ENCODE measurements at regions not wholly inside any gene's neighbourhood (a gene's known extent, or its start where the extent isn't known, plus 50 kb on each side); places are given as distances from the start of the nearest gene placed in this dataset.
"Not testable (repeated sequence)": the region's sequence is repeated elsewhere in the genome, so short reads cannot be mapped to it uniquely, and the experiment has no call there.

DNA sequence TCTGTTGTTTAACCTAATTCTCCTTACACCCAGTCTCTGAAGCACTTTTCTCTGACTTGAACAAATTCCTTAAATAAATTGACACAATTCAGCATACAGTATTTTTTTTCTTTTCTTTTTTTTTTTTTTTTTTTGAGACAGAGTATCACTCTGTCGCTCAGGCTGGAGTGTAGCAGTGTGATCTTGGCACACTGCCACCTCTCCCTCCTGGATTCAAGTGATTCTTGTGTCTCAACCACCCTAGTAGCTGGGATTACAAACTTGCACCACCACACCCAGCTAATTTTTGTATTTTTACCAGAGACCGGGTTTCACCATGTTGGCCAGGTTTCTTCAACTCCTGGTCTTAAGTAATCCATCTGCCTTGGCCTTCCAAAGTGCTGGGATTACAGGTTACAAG is 1498.1 kb upstream of the PCDH10 start:
- TF ChIP-seq, protein P1, sequence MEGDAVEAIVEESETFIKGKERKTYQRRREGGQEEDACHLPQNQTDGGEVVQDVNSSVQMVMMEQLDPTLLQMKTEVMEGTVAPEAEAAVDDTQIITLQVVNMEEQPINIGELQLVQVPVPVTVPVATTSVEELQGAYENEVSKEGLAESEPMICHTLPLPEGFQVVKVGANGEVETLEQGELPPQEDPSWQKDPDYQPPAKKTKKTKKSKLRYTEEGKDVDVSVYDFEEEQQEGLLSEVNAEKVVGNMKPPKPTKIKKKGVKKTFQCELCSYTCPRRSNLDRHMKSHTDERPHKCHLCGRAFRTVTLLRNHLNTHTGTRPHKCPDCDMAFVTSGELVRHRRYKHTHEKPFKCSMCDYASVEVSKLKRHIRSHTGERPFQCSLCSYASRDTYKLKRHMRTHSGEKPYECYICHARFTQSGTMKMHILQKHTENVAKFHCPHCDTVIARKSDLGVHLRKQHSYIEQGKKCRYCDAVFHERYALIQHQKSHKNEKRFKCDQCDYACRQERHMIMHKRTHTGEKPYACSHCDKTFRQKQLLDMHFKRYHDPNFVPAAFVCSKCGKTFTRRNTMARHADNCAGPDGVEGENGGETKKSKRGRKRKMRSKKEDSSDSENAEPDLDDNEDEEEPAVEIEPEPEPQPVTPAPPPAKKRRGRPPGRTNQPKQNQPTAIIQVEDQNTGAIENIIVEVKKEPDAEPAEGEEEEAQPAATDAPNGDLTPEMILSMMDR (IDR thresholded peaks at IDR 0.05): no peak
- no peak overlapping the region for H3K4me3 ChIP-seq (ENCODE audit: low read length)
- ATAC-seq (ENCODE audit: poor library complexity) (no peak), DNase-seq (no peak)
- Mint-ChIP-seq H3K4me1 (ENCODE audit: low read depth) (no peaks in the 10 kb centered on the region), H3K36me3 (ENCODE audit: low read depth) (no peaks in the 10 kb centered on the region), H3K27ac (no peak overlapping the region), H3K9me3 (no peaks in the 10 kb centered on the region), H3K27me3 (no peaks in the 10 kb centered on the region), H3K4me3 (no peak overlapping the region)
- H3K36me3 ChIP-seq (ENCODE audit: insufficient read depth, low read length): no peaks in the 10 kb centered on the region
- POLR2A ChIA-PET: no interaction called here
- H3K9me3 ChIP-seq (ENCODE audit: control insufficient read depth in 1 of 2, insufficient read depth in 1 of 2, low read length in 2 of 2): no peaks in the 10 kb centered on the region
- H3K27me3 ChIP-seq (ENCODE audit: control insufficient read depth in 1 of 2, insufficient read depth in 2 of 2, low read length in 2 of 2): no peaks in the 10 kb centered on the region
- H3K4me1 ChIP-seq (ENCODE audit: insufficient read depth, low read length): no peaks in the 10 kb centered on the region
- intact Hi-C loops (cut with DNase I, micrococcal nuclease): no loop called here
- no peak overlapping the region for H3K27ac ChIP-seq (ENCODE audit: low read depth in 1 of 2, low read length in 2 of 2)
- CTCF ChIA-PET: interaction anchor here (0.7 kb wide), 2 partner anchors 16 to 402 kb away, joined by 3 read pairs; no protein-coding TSS in a partner anchor

- H3K4me3 Mint-ChIP-seq; H3K9me3 ChIP-seq (ENCODE audit: control insufficient read depth in 1 of 2, insufficient read depth in 1 of 2, low read length in 2 of 2); POLR2A ChIA-PET: not testable (repeated sequence)
Observed at GRCh38 chr4:131683314-131683713, 1465.8 kb upstream of the PCDH10 start.

GRCh38 chr4:131721883-131722282 is 1427.2 kb upstream of the PCDH10 start:
- no peaks in the 10 kb centered on the region for H3K36me3 ChIP-seq (ENCODE audit: insufficient read depth, low read length)
- H3K4me1 Mint-ChIP-seq (ENCODE audit: low read depth): no peaks in the 10 kb centered on the region
- H3K27ac Mint-ChIP-seq: no peak overlapping the region
- CTCF ChIA-PET: no interaction called here
- no peaks in the 10 kb centered on the region for H3K4me1 ChIP-seq (ENCODE audit: insufficient read depth, low read length)
- no peak overlapping the region for H3K4me3 ChIP-seq (ENCODE audit: low read length)
- no peaks in the 10 kb centered on the region for H3K27me3 Mint-ChIP-seq
- DNase-seq (no peak), ATAC-seq (ENCODE audit: poor library complexity) (no peak)
- H3K9me3 ChIP-seq (ENCODE audit: control insufficient read depth in 1 of 2, insufficient read depth in 1 of 2, low read length in 2 of 2): peaks cover 0 to under 1% of the 10 kb centered on the region in 2 experiments
- no peak overlapping the region for H3K4me3 Mint-ChIP-seq
- no peak overlapping the region for H3K27ac ChIP-seq (ENCODE audit: low read depth in 1 of 2, low read length in 2 of 2)
- intact Hi-C loops (cut with DNase I, micrococcal nuclease): no loop called here
- TF ChIP-seq, protein P1 (IDR thresholded peaks at IDR 0.05): no peak
- H3K36me3 Mint-ChIP-seq (ENCODE audit: low read depth): no peaks in the 10 kb centered on the region
- H3K9me3 Mint-ChIP-seq: peaks cover 2% of the 10 kb centered on the region
- POLR2A ChIA-PET: no interaction called here
- no peaks in the 10 kb centered on the region for H3K27me3 ChIP-seq (ENCODE audit: control insufficient read depth in 1 of 2, insufficient read depth in 2 of 2, low read length in 2 of 2)

More at GRCh38 chr4:131683314-131683713, 1465.8 kb upstream of the PCDH10 start:
- DNase-seq; H3K27ac ChIP-seq (ENCODE audit: low read depth in 1 of 2, low read length in 2 of 2); H3K4me1 ChIP-seq (ENCODE audit: insufficient read depth, low read length); H3K36me3 ChIP-seq (ENCODE audit: insufficient read depth, low read length); H3K27me3 Mint-ChIP-seq; H3K27ac Mint-ChIP-seq; H3K9me3 Mint-ChIP-seq; intact Hi-C loops (cut with DNase I, micrococcal nuclease); H3K27me3 ChIP-seq (ENCODE audit: control insufficient read depth in 1 of 2, insufficient read depth in 2 of 2, low read length in 2 of 2); ATAC-seq (ENCODE audit: poor library complexity); CTCF ChIA-PET; H3K36me3 Mint-ChIP-seq (ENCODE audit: low read depth); H3K4me1 Mint-ChIP-seq (ENCODE audit: low read depth); H3K4me3 ChIP-seq (ENCODE audit: low read length): not testable (repeated sequence)

DNA sequence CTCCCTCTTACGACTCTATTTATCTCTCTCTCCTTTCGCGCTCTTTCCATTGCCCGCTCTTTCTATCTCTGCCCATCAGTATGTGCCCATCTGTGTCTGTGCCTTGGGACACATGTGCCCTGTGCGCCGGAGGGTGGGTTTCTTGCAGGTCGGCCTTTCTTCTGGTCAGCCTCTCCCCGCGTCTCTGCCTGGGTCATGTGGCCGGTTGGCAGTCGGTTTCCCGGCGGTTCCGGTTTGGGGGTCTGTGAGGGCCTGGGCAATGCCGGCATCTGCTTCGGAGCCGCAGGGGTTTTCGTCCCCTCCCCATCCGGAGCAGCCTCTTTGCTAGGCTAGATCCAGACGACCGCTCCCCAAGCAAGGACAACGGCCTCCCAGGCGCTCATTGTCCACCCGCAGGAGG is 1426.0 kb upstream of the PCDH10 start:
- H3K4me1 Mint-ChIP-seq (ENCODE audit: low read depth); H3K4me3 Mint-ChIP-seq; H3K27me3 ChIP-seq (ENCODE audit: control insufficient read depth in 1 of 2, insufficient read depth in 2 of 2, low read length in 2 of 2); DNase-seq; ATAC-seq (ENCODE audit: poor library complexity); H3K27ac ChIP-seq (ENCODE audit: low read depth in 1 of 2, low read length in 2 of 2); H3K9me3 Mint-ChIP-seq; H3K27me3 Mint-ChIP-seq; CTCF ChIA-PET; POLR2A ChIA-PET; H3K27ac Mint-ChIP-seq; H3K36me3 Mint-ChIP-seq (ENCODE audit: low read depth); H3K4me1 ChIP-seq (ENCODE audit: insufficient read depth, low read length); H3K36me3 ChIP-seq (ENCODE audit: insufficient read depth, low read length); intact Hi-C loops (cut with DNase I, micrococcal nuclease); H3K4me3 ChIP-seq (ENCODE audit: low read length): not testable (repeated sequence)
- peaks cover 0 to 12% of the 10 kb centered on the region in 2 experiments for H3K9me3 ChIP-seq (ENCODE audit: control insufficient read depth in 1 of 2, insufficient read depth in 1 of 2, low read length in 2 of 2)

DNA sequence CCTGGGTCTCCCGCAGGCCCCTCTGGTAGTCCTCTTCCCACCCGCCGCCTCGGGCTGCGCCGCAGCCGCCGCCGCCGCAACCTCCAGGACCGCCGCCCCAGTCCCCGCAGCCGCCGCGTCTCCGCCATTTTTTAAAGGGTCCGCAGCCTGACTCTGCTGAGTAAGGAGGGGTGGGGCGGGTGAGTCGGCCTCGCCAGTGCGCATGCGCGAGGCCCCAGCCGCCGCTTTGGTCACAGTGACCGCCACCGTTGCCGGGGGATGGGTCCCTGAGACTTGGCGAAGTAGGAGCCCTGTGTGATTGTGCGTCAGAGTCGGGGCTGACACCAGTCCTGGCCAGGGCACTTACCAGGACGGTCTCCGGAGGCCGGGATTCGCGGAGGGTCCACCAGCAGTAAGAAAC is 1424.2 kb upstream of the PCDH10 start:
- Histone ChIP-seq H3K9me3 (ENCODE audit: control insufficient read depth in 1 of 2, insufficient read depth in 1 of 2, low read length in 2 of 2) (peaks cover 0 to 26% of the 10 kb centered on the region in 2 experiments), H3K4me3 (ENCODE audit: low read length) (peak overlapping the region; percentile 31)
- H3K27me3 ChIP-seq (ENCODE audit: control insufficient read depth in 1 of 2, insufficient read depth in 2 of 2, low read length in 2 of 2); intact Hi-C loops (cut with DNase I, micrococcal nuclease); H3K36me3 ChIP-seq (ENCODE audit: insufficient read depth, low read length); POLR2A ChIA-PET; H3K27ac Mint-ChIP-seq; H3K27ac ChIP-seq (ENCODE audit: low read depth in 1 of 2, low read length in 2 of 2); H3K4me1 ChIP-seq (ENCODE audit: insufficient read depth, low read length); H3K27me3 Mint-ChIP-seq; H3K4me1 Mint-ChIP-seq (ENCODE audit: low read depth); H3K4me3 Mint-ChIP-seq; CTCF ChIA-PET; H3K9me3 Mint-ChIP-seq; ATAC-seq (ENCODE audit: poor library complexity); H3K36me3 Mint-ChIP-seq (ENCODE audit: low read depth): not testable (repeated sequence)
- DNase-seq: peak in 6 of 14 experiments; percentile 19 to 62 (median 44)

GRCh38 chr4:131725521-131725920 is 1423.6 kb upstream of the PCDH10 start:
- H3K27me3 ChIP-seq (ENCODE audit: control insufficient read depth in 1 of 2, insufficient read depth in 2 of 2, low read length in 2 of 2); H3K4me3 Mint-ChIP-seq; H3K4me3 ChIP-seq (ENCODE audit: low read length); H3K4me1 ChIP-seq (ENCODE audit: insufficient read depth, low read length); H3K27ac ChIP-seq (ENCODE audit: low read depth in 1 of 2, low read length in 2 of 2); CTCF ChIA-PET; H3K27ac Mint-ChIP-seq; ATAC-seq (ENCODE audit: poor library complexity); H3K4me1 Mint-ChIP-seq (ENCODE audit: low read depth); H3K36me3 ChIP-seq (ENCODE audit: insufficient read depth, low read length); POLR2A ChIA-PET; H3K27me3 Mint-ChIP-seq; H3K36me3 Mint-ChIP-seq (ENCODE audit: low read depth); DNase-seq; intact Hi-C loops (cut with DNase I, micrococcal nuclease); H3K9me3 Mint-ChIP-seq: not testable (repeated sequence)
- peaks cover 0 to 33% of the 10 kb centered on the region in 2 experiments for H3K9me3 ChIP-seq (ENCODE audit: control insufficient read depth in 1 of 2, insufficient read depth in 1 of 2, low read length in 2 of 2)

Data from CD4-positive, alpha-beta T cell (primary cell).